B cell (primary cell): ENCODE measurements at regions not wholly inside any gene's neighbourhood (a gene's known extent, or its start where the extent isn't known, plus 50 kb on each side); places are given as distances from the start of the nearest gene placed in this dataset.
A peak's percentile ranks its signal among the peaks of the same experiment; 100 is the strongest.

ENCODE experiments used
- ATAC-seq: fragments of 200-7000 bp; cut with Tn5 transposase; one replicate; pipeline ENCODE4 v1.10.0; 2021; ENCODE audit warnings: low read depth, mild to moderate bottlenecking, moderate number of reproducible peaks, moderate library complexity
- CTCF ChIA-PET: fragments of 350-600 bp; sonication (Branson Sonifier 250); formaldehyde crosslinking; loops from one replicate; lab custom pipeline; 2021; ENCODE audit warnings: antibody characterized with exemption, inconsistent platforms; lab: Charles Lee
- POLR2A ChIA-PET: fragments of 350-600 bp; sonication (Branson Sonifier 250); formaldehyde crosslinking; loops from one replicate; lab custom pipeline; 2021; ENCODE audit warnings: antibody characterized with exemption; lab: Charles Lee
- DNase-seq: peaks from one replicate; pipeline ENCODE4 v3.0.0; 2013
- H2AFZ ChIP-seq: 2 replicates; pipeline ENCODE4 v1.6.1; 2012; ENCODE audit warnings: mild to moderate bottlenecking, low read depth, low read length; ENCODE audit not compliant: insufficient read depth, poor library complexity, severe bottlenecking
- H3K27ac ChIP-seq, 2 donors: 1 replicate in 1 of 2; 2 replicates in 1 of 2; pipeline ENCODE4 v1.5.1; 2012 to 2013; ENCODE audit warnings: low read length in 2 of 2, mild to moderate bottlenecking in 2 of 2, moderate library complexity in 1 of 2
- H3K27me3 ChIP-seq, 4 experiments: fragments of 200-600 bp in 1 of 4; sonication (generic) in 1 of 4; replicated peaks in 1 of 4; 1 replicate in 2 of 4; 2 replicates in 2 of 4; pipeline versions ENCODE4 v1.6.1 to v1.7.0; 2013 to 2016; ENCODE audit warnings: low read length in 3 of 4, mild to moderate bottlenecking in 2 of 4, mixed read lengths in 1 of 4, moderate library complexity in 1 of 4; ENCODE audit not compliant: insufficient read depth in 4 of 4, control insufficient read depth in 3 of 4; ENCODE audit errors: control extremely low read depth in 1 of 4
- H3K36me3 ChIP-seq, 2 experiments: replicated peaks in 1 of 2; 1 replicate in 1 of 2; 2 replicates in 1 of 2; pipeline versions ENCODE4 v1.6.1 to v1.7.1; 2013; ENCODE audit warnings: low read length in 1 of 2; ENCODE audit not compliant: insufficient read depth in 2 of 2, control insufficient read depth in 1 of 2; ENCODE audit errors: control extremely low read depth in 1 of 2, extremely low read depth in 1 of 2
- H3K4me1 ChIP-seq, 2 donors: fragments of 200-600 bp in 1 of 2; sonication (generic) in 1 of 2; 1 replicate in 1 of 2; 2 replicates in 1 of 2; pipeline versions ENCODE4 v1.5.1 to v1.6.1; 2013 to 2017; ENCODE audit warnings: low read length in 2 of 2; ENCODE audit not compliant: control insufficient read depth in 2 of 2, insufficient read depth in 2 of 2
- H3K4me2 ChIP-seq: replicated peaks from 2 replicates; pipeline ENCODE3; 2012; ENCODE audit warnings: mild to moderate bottlenecking, low read depth, low read length; ENCODE audit not compliant: poor library complexity, severe bottlenecking
- H3K4me3 ChIP-seq, 5 experiments: fragments of 200-600 bp in 1 of 5; sonication (generic) in 1 of 5; 1 replicate in 3 of 5; 2 replicates in 2 of 5; pipeline versions ENCODE4 v1.5.1 to v1.7.0; 2011 to 2016; ENCODE audit warnings: low read length in 4 of 5, mild to moderate bottlenecking in 4 of 5, low read depth in 2 of 5, control low read depth in 1 of 5, moderate library complexity in 1 of 5; ENCODE audit not compliant: insufficient read depth in 1 of 5; ENCODE audit errors: control extremely low read depth in 1 of 5, extremely low read depth in 1 of 5
- H3K79me2 ChIP-seq: fragments of 200-600 bp; sonication (generic); one replicate; pipeline ENCODE4 v1.6.0; 2016; ENCODE audit warnings: low read length; ENCODE audit not compliant: control insufficient read depth, insufficient read depth
- H3K9ac ChIP-seq: fragments of 200-600 bp; sonication (generic); 2 replicates; pipeline ENCODE4 v1.6.1; 2017; ENCODE audit warnings: mild to moderate bottlenecking, low read length, moderate library complexity
- H3K9me3 ChIP-seq, 3 donors: one replicate each; pipeline versions ENCODE4 v1.6.1 to v1.7.1; 2013; ENCODE audit warnings: low read length in 2 of 3; ENCODE audit not compliant: control insufficient read depth in 2 of 3, insufficient read depth in 1 of 3; ENCODE audit errors: control extremely low read depth in 1 of 3
- H4K20me1 ChIP-seq: 2 replicates; pipeline ENCODE4 v1.6.0; 2012; ENCODE audit warnings: mild to moderate bottlenecking, low read length; ENCODE audit not compliant: insufficient read depth, control insufficient read depth, poor library complexity, severe bottlenecking
- H3K27ac Mint-ChIP-seq: one replicate; pipeline ENCODE4 v1.8.0; 2021; ENCODE audit warnings: mixed read lengths
- H3K27me3 Mint-ChIP-seq: one replicate; pipeline ENCODE4 v1.8.0; 2021; ENCODE audit warnings: mixed read lengths
- H3K4me1 Mint-ChIP-seq: one replicate; pipeline ENCODE4 v1.8.0; 2021; ENCODE audit warnings: mixed read lengths
- H3K4me3 Mint-ChIP-seq: one replicate; pipeline ENCODE4 v1.8.0; 2021; ENCODE audit warnings: mixed read lengths
- H3K9me3 Mint-ChIP-seq: one replicate; pipeline ENCODE4 v1.8.0; 2022; ENCODE audit warnings: mixed read lengths; ENCODE audit not compliant: insufficient read depth
- CTCF ChIP-seq: fragments of 200-600 bp; IDR thresholded peaks from one replicate; pipeline ENCODE4 v1.8.0; 2022; ENCODE audit warnings: antibody characterized with exemption, mild to moderate bottlenecking
- EZH2 ChIP-seq: IDR thresholded peaks from 2 replicates; pipeline ENCODE4 v1.6.1; 2012; ENCODE audit warnings: borderline replicate concordance, low read depth, mild to moderate bottlenecking, moderate library complexity, low read length; ENCODE audit not compliant: insufficient read depth, poor library complexity, severe bottlenecking
- WGBS: methylation state at CpG from one replicate; pipeline ENCODE4 v1.1.5; 2013; ENCODE audit warnings: missing lambda C conversion rate; ENCODE audit not compliant: insufficient coverage; 5-methylcytosine and 5-hydroxymethylcytosine counted together
- intact Hi-C: fragments of 100-400 bp; cut with micrococcal nuclease; formaldehyde crosslinking; loops from one replicate; pipeline ENCODE4 v1.10.0; 2022

- no peaks in the 10 kb centered on the region for H4K20me1 ChIP-seq
- no peak overlapping the region for H3K4me3 ChIP-seq
- ATAC-seq (peak; percentile 80), DNase-seq (peak; percentile 30)
- ChIA-PET POLR2A (no interaction called here), CTCF (interaction anchor here (1.3 to 6.5 kb wide), 5 partner anchors 106 to 643 kb away, joined by 3 to 54 read pairs (median 5); no protein-coding TSS in a partner anchor)
- H3K4me2 ChIP-seq, result no peak overlapping the region
- peaks cover 1% of the 10 kb centered on the region for H3K27me3 Mint-ChIP-seq
- H3K4me3 Mint-ChIP-seq, result no peak overlapping the region
- no peak overlapping the region for H3K9ac ChIP-seq
- no peak overlapping the region for H3K27ac ChIP-seq
- intact Hi-C loops, result loop anchor here (1.0 to 10.0 kb wide), 3 partner anchors 52 to 645 kb away; no protein-coding TSS in a partner anchor
- H3K27ac Mint-ChIP-seq, result no peak overlapping the region
- no peak overlapping the region for H2AFZ ChIP-seq
- peaks cover 0 to 5% (median 4%) of the 10 kb centered on the region in 3 donors for H3K9me3 ChIP-seq
- H3K4me1 ChIP-seq, result no peaks in the 10 kb centered on the region
- H3K79me2 ChIP-seq, result no peaks in the 10 kb centered on the region
- H3K9me3 Mint-ChIP-seq, result peaks cover 2% of the 10 kb centered on the region
- no peak for TF ChIP-seq EZH2
- TF ChIP-seq CTCF, result peak; percentile 38
- WGBS, result no CpG with 5 or more reads among the region's 1 CpG
- no peaks in the 10 kb centered on the region for H3K36me3 ChIP-seq
- peaks cover 4% of the 10 kb centered on the region for H3K4me1 Mint-ChIP-seq
- H3K27me3 ChIP-seq, result no peaks in the 10 kb centered on the region
Measured at GRCh38 chr4:184907216-184907615, 81.4 kb upstream of the ACSL1 start.

- ChIA-PET CTCF (interaction anchor here (2.0 to 6.5 kb wide), 2 partner anchors 161 to 644 kb away, joined by 5 to 54 read pairs; no protein-coding TSS in a partner anchor), POLR2A (no interaction called here)
- H3K27ac Mint-ChIP-seq, result no peak overlapping the region
- peaks cover 4% of the 10 kb centered on the region for H3K27me3 Mint-ChIP-seq
- DNase-seq, result no peak
- intact Hi-C loops, result loop anchor here (1.0 to 10.0 kb wide), 3 partner anchors 53 to 646 kb away; no protein-coding TSS in a partner anchor
- no peaks in the 10 kb centered on the region for H3K36me3 ChIP-seq
- peaks cover 6% of the 10 kb centered on the region for H3K9me3 Mint-ChIP-seq
- H2AFZ ChIP-seq, result no peak overlapping the region
- H3K27ac ChIP-seq, result no peak overlapping the region
- H3K9me3 ChIP-seq, result peaks cover 0 to 11% (median 10%) of the 10 kb centered on the region in 3 donors
- H3K9ac ChIP-seq, result no peak overlapping the region
- ATAC-seq, result no peak
- TF ChIP-seq EZH2 (no peak), CTCF (no peak)
- H4K20me1 ChIP-seq, result no peaks in the 10 kb centered on the region
- H3K27me3 ChIP-seq, result peaks cover 0 to 2% (median 0%) of the 10 kb centered on the region in 4 experiments
- peaks cover 4% of the 10 kb centered on the region for H3K4me1 Mint-ChIP-seq
- no peak overlapping the region for H3K4me3 Mint-ChIP-seq
- no peaks in the 10 kb centered on the region for H3K4me1 ChIP-seq
- H3K4me2 ChIP-seq, result no peak overlapping the region
- H3K4me3 ChIP-seq, result no peak overlapping the region
- H3K79me2 ChIP-seq, result no peaks in the 10 kb centered on the region
Measured at GRCh38 chr4:184907810-184908209, 82.0 kb upstream of the ACSL1 start.
